BLaER1 treated with 17β-estradiol and CSF1 and Interleukin-3, amounts not matched to agents 10 nM and 100 nM (cell line): ENCODE measurements at regions not wholly inside any gene's neighbourhood (a gene's known extent, or its start where the extent isn't known, plus 50 kb on each side); places are given as distances from the start of the nearest gene placed in this dataset.

Experiments used
- H3K27ac ChIP-seq, 11 experiments: shearing (Covaris generic); formaldehyde crosslinking; 2 replicates each; pipeline ENCODE4 v1.8.1; 2022
- H3K27me3 ChIP-seq, 11 experiments: shearing (Covaris generic); formaldehyde crosslinking; 2 replicates each; pipeline ENCODE4 v1.8.1; 2022
- H3K36me3 ChIP-seq, 11 experiments: shearing (Covaris generic); formaldehyde crosslinking; 2 replicates each; pipeline ENCODE4 v1.8.1; 2022
- H3K4me1 ChIP-seq, 10 experiments: shearing (Covaris generic); formaldehyde crosslinking; 2 replicates each; pipeline ENCODE4 v1.8.1; 2022
- H3K4me2 ChIP-seq, 11 experiments: shearing (Covaris generic); formaldehyde crosslinking; 2 replicates each; pipeline ENCODE4 v1.8.1; 2022
- H3K4me3 ChIP-seq, 10 experiments: shearing (Covaris generic); formaldehyde crosslinking; 2 replicates each; pipeline ENCODE4 v1.8.1; 2022
- H3K9ac ChIP-seq, 11 experiments: shearing (Covaris generic); formaldehyde crosslinking; 2 replicates each; pipeline ENCODE4 v1.8.1; 2022
- H3K9me3 ChIP-seq, 11 experiments: shearing (Covaris generic); formaldehyde crosslinking; replicated peaks in 1 of 11; 2 replicates each; pipeline ENCODE4 v1.8.1; 2022
- H4K20me1 ChIP-seq, 11 experiments: shearing (Covaris generic); formaldehyde crosslinking; 2 replicates each; pipeline ENCODE4 v1.8.1; 2022
- Cebpa-rat ChIP-seq, 11 experiments: shearing (Covaris generic); IDR thresholded peaks; 2 replicates each; pipeline ENCODE4 v1.8.1; 2022

- Histone ChIP-seq H3K27me3 (no peaks in the 10 kb centered on the region), H3K9ac (no peak overlapping the region), H3K4me1 (no peaks in the 10 kb centered on the region), H3K4me3 (no peak overlapping the region), H3K4me2 (no peak overlapping the region), H3K9me3 (peaks cover 27 to 46% (median 38%) of the 10 kb centered on the region in 11 experiments), H3K36me3 (peaks cover 0 to 11% (median 0%) of the 10 kb centered on the region in 11 experiments; a peak in 4 of 22 replicates), H4K20me1 (no peaks in the 10 kb centered on the region), H3K27ac (no peak overlapping the region)
- no peak for TF ChIP-seq Cebpa-rat (IDR thresholded peaks at IDR 0.05)
Observed at GRCh38 chr7:127448566-127448965, 56.1 kb upstream of the ZNF800 start.

GRCh38 chr7:127447326-127447945 lies 54.9 kb upstream of the ZNF800 start:
- Histone ChIP-seq H3K9me3 (peaks cover 27 to 46% (median 38%) of the 10 kb centered on the region in 11 experiments), H4K20me1 (no peaks in the 10 kb centered on the region), H3K36me3 (peaks cover 0 to 11% (median 0%) of the 10 kb centered on the region in 11 experiments; a peak in 4 of 22 replicates), H3K27ac (no peak overlapping the region), H3K4me2 (no peak overlapping the region), H3K4me3 (no peak overlapping the region), H3K27me3 (no peaks in the 10 kb centered on the region), H3K9ac (no peak overlapping the region), H3K4me1 (no peaks in the 10 kb centered on the region)
- no peak for TF ChIP-seq Cebpa-rat (IDR thresholded peaks at IDR 0.05)

- 0 out of 20 replicates have a peak overlapping the region, but pooled peaks of 2 of the 10 experiments have one; percentile 2 to 10 for H3K4me3 ChIP-seq
- no peak for TF ChIP-seq Cebpa-rat (IDR thresholded peaks at IDR 0.05)
- H3K9me3 ChIP-seq = peaks cover 27 to 46% (median 38%) of the 10 kb centered on the region in 11 experiments
- H3K9ac ChIP-seq = no peak overlapping the region
- no peaks in the 10 kb centered on the region for H3K4me1 ChIP-seq
- H3K36me3 ChIP-seq = peaks cover 0 to 11% (median 0%) of the 10 kb centered on the region in 11 experiments; a peak in 4 of 22 replicates
- no peaks in the 10 kb centered on the region for H3K27me3 ChIP-seq
- H4K20me1 ChIP-seq = no peaks in the 10 kb centered on the region
- no peak overlapping the region for H3K27ac ChIP-seq
- no peak overlapping the region for H3K4me2 ChIP-seq
Observed at GRCh38 chr7:127446842-127447241, 54.3 kb upstream of the ZNF800 start.
